Left lobe of liver (tissue), 2 donors: ENCODE measurements at regions not wholly inside any gene's neighbourhood (a gene's known extent, or its start where the extent isn't known, plus 50 kb on each side); places are given as distances from the start of the nearest gene placed in this dataset.
"Not testable (repeated sequence)": the region's sequence is repeated elsewhere in the genome, so short reads cannot be mapped to it uniquely, and the experiment has no call there.

Source experiments
- ATAC-seq: fragments of 200-7000 bp; cut with Tn5 transposase; one replicate; pipeline ENCODE4 v1.9.1; 2020; ENCODE audit warnings: mild to moderate bottlenecking, moderate library complexity
- DNase-seq: peaks from one replicate; pipeline ENCODE4 v3.0.0-alpha.2; 2020; ENCODE audit warnings: low spot score
- donor health status: DM: no; HTN: no; CAD: no; lungs with moderate emphysema.
- donor health status: DM: no; HTN: yes; CAD: no.

GRCh38 chr5:42872865-42873264 is 61.2 kb upstream of the SELENOP start:
- ATAC-seq = no peak
- DNase-seq = no peak

- ATAC-seq (peak; percentile 11), DNase-seq (no peak)
Observed at GRCh38 chr5:42870882-42871418, 59.3 kb upstream of the SELENOP start.

GRCh38 chr5:42868417-42868816 is 56.7 kb upstream of the SELENOP start:
- ATAC-seq = not testable (repeated sequence)

GRCh38 chr5:42864749-42865148 is 53.1 kb upstream of the SELENOP start:
- ATAC-seq, DNase-seq: not testable (repeated sequence)

More at GRCh38 chr5:42868417-42868816, 56.7 kb upstream of the SELENOP start:
- DNase-seq = not testable (repeated sequence)
